ENCODE measurements at regions not wholly inside any gene's neighbourhood (a gene's known extent, or its start where the extent isn't known, plus 50 kb on each side); places are given as distances from the start of the nearest gene placed in this dataset.

GRCh38 chr19:34841780-34842179 is 68.8 kb upstream of the ZNF599 start:
- TF ChIP-seq, protein P1, sequence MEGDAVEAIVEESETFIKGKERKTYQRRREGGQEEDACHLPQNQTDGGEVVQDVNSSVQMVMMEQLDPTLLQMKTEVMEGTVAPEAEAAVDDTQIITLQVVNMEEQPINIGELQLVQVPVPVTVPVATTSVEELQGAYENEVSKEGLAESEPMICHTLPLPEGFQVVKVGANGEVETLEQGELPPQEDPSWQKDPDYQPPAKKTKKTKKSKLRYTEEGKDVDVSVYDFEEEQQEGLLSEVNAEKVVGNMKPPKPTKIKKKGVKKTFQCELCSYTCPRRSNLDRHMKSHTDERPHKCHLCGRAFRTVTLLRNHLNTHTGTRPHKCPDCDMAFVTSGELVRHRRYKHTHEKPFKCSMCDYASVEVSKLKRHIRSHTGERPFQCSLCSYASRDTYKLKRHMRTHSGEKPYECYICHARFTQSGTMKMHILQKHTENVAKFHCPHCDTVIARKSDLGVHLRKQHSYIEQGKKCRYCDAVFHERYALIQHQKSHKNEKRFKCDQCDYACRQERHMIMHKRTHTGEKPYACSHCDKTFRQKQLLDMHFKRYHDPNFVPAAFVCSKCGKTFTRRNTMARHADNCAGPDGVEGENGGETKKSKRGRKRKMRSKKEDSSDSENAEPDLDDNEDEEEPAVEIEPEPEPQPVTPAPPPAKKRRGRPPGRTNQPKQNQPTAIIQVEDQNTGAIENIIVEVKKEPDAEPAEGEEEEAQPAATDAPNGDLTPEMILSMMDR (IDR thresholded peaks at IDR 0.05; ENCODE audit: low read depth, low read length): no peak
- TF ChIP-seq POLR2A (IDR thresholded peaks at IDR 0.05; ENCODE audit: extremely low read depth, insufficient read length): no peak
